ENCODE measurements at regions not wholly inside any gene's neighbourhood (a gene's known extent, or its start where the extent isn't known, plus 50 kb on each side); places are given as distances from the start of the nearest gene placed in this dataset.

GRCh38 chr3:161579395-161580126 lies 83.0 kb downstream of the OTOL1 start:
- DNase-seq (ENCODE audit: low read depth in 1 of 2, low spot score in 1 of 2): no peak
- Histone ChIP-seq H3K4me1 (no peaks in the 10 kb centered on the region), H3K4me2 (no peak overlapping the region), H3K4me3 (no peak overlapping the region), H3K9me3 (no peaks in the 10 kb centered on the region), H3K27ac (no peak overlapping the region)
- WGBS (ENCODE audit: missing lambda C conversion rate): 65% methylated on average over 9 of the region's 9 CpGs
- FAIRE-seq: no peak
- ChIA-PET CTCF (no interaction called here), POLR2A (no interaction called here)
- TF ChIP-seq SREBF2 (IDR thresholded peaks at IDR 0.05): no peak
- no peak for TF ChIP-seq PBX3 (IDR thresholded peaks at IDR 0.05)
- no peak for TF ChIP-seq RNF2 (IDR thresholded peaks at IDR 0.05; ENCODE audit: borderline replicate concordance, low read depth)
- TF ChIP-seq, protein P1, sequence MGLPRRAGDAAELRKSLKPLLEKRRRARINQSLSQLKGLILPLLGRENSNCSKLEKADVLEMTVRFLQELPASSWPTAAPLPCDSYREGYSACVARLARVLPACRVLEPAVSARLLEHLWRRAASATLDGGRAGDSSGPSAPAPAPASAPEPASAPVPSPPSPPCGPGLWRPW (IDR thresholded peaks at IDR 0.05): no peak
- TF ChIP-seq FOSB (CRISPR knock-in tag; IDR thresholded peaks at IDR 0.05): no peak
- TF ChIP-seq JUNB (IDR thresholded peaks at IDR 0.05): no peak
- no peak for TF ChIP-seq CEBPB (IDR thresholded peaks at IDR 0.05)
- TF ChIP-seq GATA3 (IDR thresholded peaks at IDR 0.05; ENCODE audit: borderline replicate concordance): no peak
- TF ChIP-seq, protein P2, sequence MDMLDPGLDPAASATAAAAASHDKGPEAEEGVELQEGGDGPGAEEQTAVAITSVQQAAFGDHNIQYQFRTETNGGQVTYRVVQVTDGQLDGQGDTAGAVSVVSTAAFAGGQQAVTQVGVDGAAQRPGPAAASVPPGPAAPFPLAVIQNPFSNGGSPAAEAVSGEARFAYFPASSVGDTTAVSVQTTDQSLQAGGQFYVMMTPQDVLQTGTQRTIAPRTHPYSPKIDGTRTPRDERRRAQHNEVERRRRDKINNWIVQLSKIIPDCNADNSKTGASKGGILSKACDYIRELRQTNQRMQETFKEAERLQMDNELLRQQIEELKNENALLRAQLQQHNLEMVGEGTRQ (IDR thresholded peaks at IDR 0.05): no peak
- no peak for TF ChIP-seq TFCP2L1 (CRISPR knock-in tag; IDR thresholded peaks at IDR 0.05)
- no peak for TF ChIP-seq JUN (IDR thresholded peaks at IDR 0.05)
- TF ChIP-seq NFE2L2 (conservative IDR thresholded peaks at IDR 0.05; ENCODE audit: low read length): no peak
- TF ChIP-seq HDAC2 (IDR thresholded peaks at IDR 0.05): no peak
- TF ChIP-seq RAD21 (conservative IDR thresholded peaks at IDR 0.05 in 1 of 2, IDR thresholded peaks at IDR 0.05 in 1 of 2): no peak
- TF ChIP-seq ZC3H11A (IDR thresholded peaks at IDR 0.05): no peak
- TF ChIP-seq ZFP36 (IDR thresholded peaks at IDR 0.05; ENCODE audit: borderline replicate concordance, partially characterized antibody): no peak
- no peak for TF ChIP-seq PHF8 (IDR thresholded peaks at IDR 0.05; ENCODE audit: borderline replicate concordance, low read depth)
- ATAC-seq: no peak

GRCh38 chr3:161585922-161586321 lies 89.3 kb downstream of the OTOL1 start:
- H3K4me1 ChIP-seq: no peaks in the 10 kb centered on the region
- H3K4me2 ChIP-seq: no peak overlapping the region
- no peak for TF ChIP-seq POLR2A (IDR thresholded peaks at IDR 0.05; ENCODE audit: low read length)
- no peak for TF ChIP-seq MYC (IDR thresholded peaks at IDR 0.05; ENCODE audit: borderline replicate concordance, low read length)
- no peak for TF ChIP-seq RARB (CRISPR knock-in tag; IDR thresholded peaks at IDR 0.05)
- TF ChIP-seq PBX3 (IDR thresholded peaks at IDR 0.05): no peak
- TF ChIP-seq ZFP36 (IDR thresholded peaks at IDR 0.05; ENCODE audit: borderline replicate concordance, partially characterized antibody): no peak
- H3K9me3 ChIP-seq: no peaks in the 10 kb centered on the region; the same call in 2 of the 3 replicates
- ChIA-PET CTCF (no interaction called here), POLR2A (no interaction called here)
- no peak overlapping the region for H3K27ac ChIP-seq
- FAIRE-seq: no peak
- DNase-seq (ENCODE audit: low read depth in 1 of 2, low spot score in 1 of 2): no peak
- H3K4me3 ChIP-seq: no peak overlapping the region
- no peak for ATAC-seq

- Histone ChIP-seq H3K27ac (no peak overlapping the region), H3K4me1 (no peaks in the 10 kb centered on the region), H3K9me3 (no peaks in the 10 kb centered on the region; the same call in 2 of the 3 replicates), H3K4me2 (no peak overlapping the region), H3K4me3 (no peak overlapping the region)
- DNase-seq (ENCODE audit: low read depth in 1 of 2, low spot score in 1 of 2): no peak
- FAIRE-seq: no peak
- no peak for ATAC-seq
- POLR2A ChIA-PET: no interaction called here
- TF ChIP-seq JUN (IDR thresholded peaks at IDR 0.05) (no peak), NPAS2 (CRISPR knock-in tag; IDR thresholded peaks at IDR 0.05; ENCODE audit: borderline replicate concordance) (no peak), TFCP2L1 (CRISPR knock-in tag; IDR thresholded peaks at IDR 0.05) (no peak), CHD2 (IDR thresholded peaks at IDR 0.05; ENCODE audit: low read length, partially characterized antibody) (no peak), CBX8 (IDR thresholded peaks at IDR 0.05) (no peak), KDM5A (IDR thresholded peaks at IDR 0.05) (no peak)
- CTCF ChIA-PET: interaction anchor here (0.6 to 0.9 kb wide), 2 partner anchors 15 to 91 kb away, joined by 3 to 4 read pairs; no protein-coding TSS in a partner anchor
Measured at GRCh38 chr3:161586556-161587235, 90.1 kb downstream of the OTOL1 start.

Data from A549 (cell line).